IMR-90 (cell line): ENCODE measurements at regions not wholly inside any gene's neighbourhood (a gene's known extent, or its start where the extent isn't known, plus 50 kb on each side); places are given as distances from the start of the nearest gene placed in this dataset.

Experiments used
- ATAC-seq: fragments of 200-7000 bp; cut with Tn5 transposase; 2 replicates; pipeline ENCODE4 v1.9.1; 2020; ENCODE audit warnings: low read depth, mild to moderate bottlenecking, moderate library complexity
- BruUV-seq: library from RNA; stranded (reverse); fragments of 400-500 nt; replicated peaks from 2 replicates; lab custom pipeline; 2021; lab: Mats Ljungman, UMichigan
- CTCF ChIA-PET: fragments of 300-600 bp; formaldehyde crosslinking; extraction: SDS; loops from one replicate; lab custom pipeline; 2021; ENCODE audit warnings: antibody characterized with exemption; lab: Yijun Ruan, JAX
- POLR2A ChIA-PET: fragments of 300-600 bp; sonication (Branson Sonifier 250); formaldehyde crosslinking; loops from one replicate; lab custom pipeline; 2022; ENCODE audit warnings: antibody characterized with exemption; ENCODE audit not compliant: unreplicated experiment; lab: Charles Lee
- DNase-seq: peaks from one replicate; pipeline ENCODE4 v3.0.0; 2013
- H2AFZ ChIP-seq: replicated peaks from 2 replicates; pipeline ENCODE3; 2013; ENCODE audit warnings: low read length, mild to moderate bottlenecking; ENCODE audit not compliant: poor library complexity
- H2AK5ac ChIP-seq: 2 replicates; pipeline ENCODE4 v1.6.1; 2013; ENCODE audit warnings: low read depth, low read length, inconsistent platforms
- H2AK9ac ChIP-seq: replicated peaks from 2 replicates; pipeline ENCODE3; 2013; ENCODE audit warnings: mild to moderate bottlenecking, low read depth, low read length, moderate library complexity; ENCODE audit not compliant: poor library complexity
- H2BK120ac ChIP-seq: 2 replicates; pipeline ENCODE4 v1.6.1; 2013; ENCODE audit warnings: low read depth, low read length, inconsistent platforms
- H2BK15ac ChIP-seq: 3 replicates; pipeline ENCODE4 v1.6.1; 2013; ENCODE audit warnings: low read depth, low read length, inconsistent platforms
- H2BK20ac ChIP-seq: 2 replicates; pipeline ENCODE4 v1.6.1; 2013; ENCODE audit warnings: low read depth, mild to moderate bottlenecking, inconsistent platforms, low read length, moderate library complexity
- H2BK5ac ChIP-seq: 2 replicates; pipeline ENCODE4 v1.6.1; 2013; ENCODE audit warnings: mild to moderate bottlenecking, low read depth, low read length, inconsistent platforms; ENCODE audit not compliant: poor library complexity, severe bottlenecking
- H3K14ac ChIP-seq: replicated peaks from 2 replicates; pipeline ENCODE4 v1.6.1; 2013; ENCODE audit warnings: low read depth, low read length, inconsistent platforms
- H3K18ac ChIP-seq: 2 replicates; pipeline ENCODE4 v1.6.1; 2013; ENCODE audit warnings: low read depth, low read length, control low read depth
- H3K23ac ChIP-seq: 2 replicates; pipeline ENCODE4 v1.6.1; 2013; ENCODE audit warnings: low read depth, low read length, inconsistent platforms
- H3K27ac ChIP-seq: 2 replicates; pipeline ENCODE4 v1.5.1; 2013; ENCODE audit warnings: mild to moderate bottlenecking, control low read depth, low read length; ENCODE audit not compliant: insufficient read depth
- H3K27me3 ChIP-seq: 2 replicates; pipeline ENCODE4 v1.6.1; 2013; ENCODE audit warnings: low read length; ENCODE audit not compliant: control insufficient read depth, insufficient read depth
- H3K36me3 ChIP-seq: 2 replicates; pipeline ENCODE4 v1.6.1; 2013; ENCODE audit warnings: low read length, mixed read lengths; ENCODE audit not compliant: control insufficient read depth, insufficient read depth
- H3K4ac ChIP-seq: 2 replicates; pipeline ENCODE4 v1.6.1; 2013; ENCODE audit warnings: low read depth, low read length, inconsistent platforms
- H3K4me1 ChIP-seq: 2 replicates; pipeline ENCODE4 v1.6.1; 2013; ENCODE audit warnings: low read length, mixed read lengths; ENCODE audit not compliant: control insufficient read depth, insufficient read depth
- H3K4me2 ChIP-seq: 2 replicates; pipeline ENCODE4 v1.6.1; 2013; ENCODE audit warnings: low read depth, mild to moderate bottlenecking, control low read depth, low read length, moderate library complexity
- H3K4me3 ChIP-seq: 2 replicates; pipeline ENCODE4 v1.5.1; 2013; ENCODE audit warnings: low read depth, mild to moderate bottlenecking, control low read depth, low read length, moderate library complexity; ENCODE audit not compliant: insufficient read depth
- H3K56ac ChIP-seq: 2 replicates; pipeline ENCODE4 v1.6.1; 2013; ENCODE audit warnings: low read length, inconsistent platforms; ENCODE audit not compliant: insufficient read depth; ENCODE audit errors: extremely low read depth
- H3K79me1 ChIP-seq, 2 experiments: 2 replicates each; pipeline ENCODE4 v1.6.1; 2013; ENCODE audit warnings: low read length in 2 of 2, inconsistent platforms in 1 of 2, low read depth in 1 of 2
- H3K9ac ChIP-seq: 2 replicates; pipeline ENCODE4 v1.6.1; 2013; ENCODE audit warnings: low read depth, low read length, control low read depth
- H3K9me1 ChIP-seq: 2 replicates; pipeline ENCODE4 v1.6.1; 2013; ENCODE audit warnings: low read length, inconsistent platforms; ENCODE audit not compliant: insufficient read depth
- H3K9me3 ChIP-seq: 2 replicates; pipeline ENCODE4 v1.6.1; 2013; ENCODE audit warnings: low read length; ENCODE audit not compliant: control insufficient read depth, insufficient read depth
- H4K20me1 ChIP-seq: 2 replicates; pipeline ENCODE4 v1.6.1; 2013; ENCODE audit warnings: low read length, inconsistent platforms; ENCODE audit not compliant: insufficient read depth
- H4K5ac ChIP-seq: 2 replicates; pipeline ENCODE4 v1.6.1; 2013; ENCODE audit warnings: mild to moderate bottlenecking, low read depth, low read length, control low read depth
- H4K8ac ChIP-seq, 2 experiments: 2 replicates each; pipeline ENCODE4 v1.6.1; 2013; ENCODE audit warnings: low read depth in 2 of 2, low read length in 2 of 2, control low read depth in 1 of 2, inconsistent platforms in 1 of 2
- H4K91ac ChIP-seq: 2 replicates; pipeline ENCODE4 v1.6.1; 2013; ENCODE audit warnings: low read depth, low read length, inconsistent platforms; ENCODE audit not compliant: insufficient read depth
- BHLHE40 ChIP-seq: fragments of 150-350 bp; IDR thresholded peaks from 2 replicates; pipeline ENCODE4 v1.6.1; 2016; ENCODE audit warnings: mild to moderate bottlenecking, low read depth, low read length
- FOS ChIP-seq: fragments of 150-350 bp; IDR thresholded peaks from 2 replicates; pipeline ENCODE4 v1.6.1; 2016; ENCODE audit warnings: low read depth, low read length
- WGBS, 2 experiments: methylation state at CpG; one replicate each; pipeline versions ENCODE4 v1.1.5 to v1.1.7; 2013; ENCODE audit warnings: missing lambda C conversion rate in 2 of 2; ENCODE audit not compliant: insufficient read length in 1 of 2; ENCODE audit errors: extremely low coverage in 2 of 2; 5-methylcytosine and 5-hydroxymethylcytosine counted together
- dilution Hi-C: fragments of 300-500 bp; cut with HindIII; formaldehyde crosslinking; loops from one replicate; pipeline ENCODE4 v1.14.3; 2018; ENCODE audit warnings: low sequenced_read_pairs; ENCODE audit not compliant: unreplicated experiment
- in situ Hi-C: fragments of 300-500 bp; cut with MboI; formaldehyde crosslinking; loops from 3 replicates; pipeline ENCODE4 v1.14.3; 2019; ENCODE audit warnings: low sequenced_read_pairs, inconsistent platforms, mixed read lengths
- intact Hi-C: fragments of 100-400 bp; cut with micrococcal nuclease; formaldehyde crosslinking; loops from 2 replicates; pipeline ENCODE4 v1.10.0; 2022

- ChIA-PET POLR2A (no interaction called here), CTCF (no interaction called here)
- Histone ChIP-seq H3K9ac (no peak overlapping the region), H4K91ac (no peak overlapping the region), H3K27me3 (no peaks in the 10 kb centered on the region), H2AK5ac (no peak overlapping the region; the same call in 1 of the 2 replicates), H4K20me1 (no peaks in the 10 kb centered on the region), H3K56ac (no peak overlapping the region), H3K27ac (no peak overlapping the region), H3K4me1 (no peaks in the 10 kb centered on the region), H2AFZ (no peak overlapping the region), H3K4me3 (no peak overlapping the region), H4K5ac (no peak overlapping the region), H2BK15ac (no peak overlapping the region), H3K36me3 (no peaks in the 10 kb centered on the region), H2BK20ac (no peak overlapping the region), H2BK120ac (no peak overlapping the region), H3K4ac (no peak overlapping the region), H2AK9ac (no peak overlapping the region), H3K4me2 (no peak overlapping the region), H3K9me3 (no peaks in the 10 kb centered on the region), H3K79me1 (no peaks in the 10 kb centered on the region), H4K8ac (no peak overlapping the region), H2BK5ac (no peak overlapping the region), H3K23ac (no peak overlapping the region), H3K18ac (no peak overlapping the region), H3K9me1 (no peaks in the 10 kb centered on the region), H3K14ac (no peak overlapping the region)
- WGBS, 2 experiments, result 100% methylated on average over 1 of the region's 3 CpGs; no CpG with 5 or more reads in 1 of the 2 experiments
- ATAC-seq, result no peak
- DNase-seq, result no peak
- in situ Hi-C loops (no loop called here), intact Hi-C loops (no loop called here), dilution Hi-C loops (no loop called here)
- no TSS peak for BruUV-seq
- TF ChIP-seq BHLHE40 (no peak), FOS (no peak)
These were observed 594.2 kb downstream of the KCTD12 start for GRCh38 chr13:76292031-76292430.
